SK-N-SH treated with all-trans-retinoic acid at 6 μM for 48 hours (cell line): ENCODE measurements at regions not wholly inside any gene's neighbourhood (a gene's known extent, or its start where the extent isn't known, plus 50 kb on each side); places are given as distances from the start of the nearest gene placed in this dataset.

Experiments
- ATAC-seq: fragments of 200-7000 bp; cut with Tn5 transposase; 3 replicates; pipeline ENCODE4 v1.9.1; 2020; ENCODE audit warnings: mild to moderate bottlenecking, moderate library complexity
- ARNTL ChIP-seq: fragments of 450-650 bp; formaldehyde crosslinking; IDR thresholded peaks from 2 replicates; pipeline ENCODE4 v1.5.0; 2020; ENCODE audit warnings: low read depth, mild to moderate bottlenecking, moderate library complexity, borderline replicate concordance
- BACH2 ChIP-seq: fragments of 250-450 bp; sonication (Bioruptor Pico); IDR thresholded peaks from 2 replicates; pipeline ENCODE4 v1.9.0; 2021; ENCODE audit warnings: mild to moderate bottlenecking, borderline replicate concordance
- CREB5 ChIP-seq: fragments of 250-450 bp; sonication (Bioruptor Pico); IDR thresholded peaks from 2 replicates; pipeline ENCODE4 v1.5.1; 2020; ENCODE audit warnings: low read depth, mild to moderate bottlenecking, moderate library complexity
- CSDC2 ChIP-seq: fragments of 250-450 bp; sonication (Bioruptor Pico); IDR thresholded peaks from 2 replicates; pipeline ENCODE4 v1.5.0; 2020; ENCODE audit warnings: mild to moderate bottlenecking, moderate library complexity
- CSRNP3 ChIP-seq: fragments of 250-450 bp; sonication (Bioruptor Pico); IDR thresholded peaks from 2 replicates; pipeline ENCODE4 v1.5.1; 2021; ENCODE audit warnings: mild to moderate bottlenecking, moderate library complexity
- ESRRG ChIP-seq: fragments of 250-450 bp; sonication (Bioruptor Pico); IDR thresholded peaks from 2 replicates; pipeline ENCODE4 v1.6.1; 2021; ENCODE audit warnings: mild to moderate bottlenecking
- GLIS3 ChIP-seq: fragments of 250-450 bp; sonication (Bioruptor Pico); IDR thresholded peaks from 2 replicates; pipeline ENCODE4 v1.5.0; 2020; ENCODE audit warnings: mild to moderate bottlenecking, moderate library complexity
- ISL1 ChIP-seq: fragments of 250-450 bp; sonication (Bioruptor Pico); IDR thresholded peaks from 2 replicates; pipeline ENCODE4 v2.1.2; 2022; ENCODE audit warnings: mild to moderate bottlenecking, moderate library complexity
- OSR1 ChIP-seq: fragments of 250-450 bp; sonication (Bioruptor Pico); IDR thresholded peaks from 2 replicates; pipeline ENCODE4 v1.8.0; 2022; ENCODE audit warnings: moderate library complexity, mild to moderate bottlenecking, inconsistent platforms
- PATZ1 ChIP-seq: fragments of 250-450 bp; sonication (Bioruptor Pico); IDR thresholded peaks from 2 replicates; pipeline ENCODE4 v1.8.0; 2020; ENCODE audit warnings: mild to moderate bottlenecking, moderate library complexity, borderline replicate concordance
- POU6F1 ChIP-seq: fragments of 250-450 bp; sonication (Bioruptor Pico); IDR thresholded peaks from 2 replicates; pipeline ENCODE4 v1.8.0; 2021; ENCODE audit warnings: low read depth, mild to moderate bottlenecking, moderate library complexity, borderline replicate concordance
- PPARA ChIP-seq: fragments of 250-450 bp; sonication (Bioruptor Pico); IDR thresholded peaks from 2 replicates; pipeline ENCODE4 v1.5.0; 2020; ENCODE audit warnings: mild to moderate bottlenecking, borderline replicate concordance
- RARB ChIP-seq: fragments of 250-450 bp; sonication (Bioruptor Pico); IDR thresholded peaks from 2 replicates; pipeline ENCODE4 v1.8.0; 2021; ENCODE audit warnings: mild to moderate bottlenecking, moderate library complexity
- SNAI2 ChIP-seq: fragments of 250-450 bp; sonication (Bioruptor Pico); IDR thresholded peaks from 2 replicates; pipeline ENCODE4 v1.5.0; 2020; ENCODE audit warnings: mild to moderate bottlenecking, moderate library complexity
- TCF4 ChIP-seq: fragments of 250-450 bp; sonication (Bioruptor Pico); IDR thresholded peaks from 2 replicates; pipeline ENCODE4 v1.8.0; 2021; ENCODE audit warnings: mild to moderate bottlenecking, moderate library complexity, borderline replicate concordance
- TOX ChIP-seq: fragments of 250-450 bp; sonication (Bioruptor Pico); IDR thresholded peaks from 2 replicates; pipeline ENCODE4 v1.8.0; 2021; ENCODE audit warnings: mild to moderate bottlenecking, moderate library complexity, borderline replicate concordance
- TSHZ2 ChIP-seq: fragments of 250-450 bp; sonication (Bioruptor Pico); IDR thresholded peaks from 2 replicates; pipeline ENCODE4 v1.5.0; 2020; ENCODE audit warnings: mild to moderate bottlenecking, moderate library complexity
- ZC3H10 ChIP-seq: fragments of 250-450 bp; sonication (Bioruptor Pico); IDR thresholded peaks from 2 replicates; pipeline ENCODE4 v1.5.1; 2021; ENCODE audit warnings: mild to moderate bottlenecking, moderate library complexity
- ZFP3 ChIP-seq: fragments of 250-450 bp; sonication (Bioruptor Pico); IDR thresholded peaks from 2 replicates; pipeline ENCODE4 v1.5.0; 2020; ENCODE audit warnings: mild to moderate bottlenecking, moderate library complexity
- ZFP30 ChIP-seq: fragments of 450-650 bp; formaldehyde crosslinking; IDR thresholded peaks from 2 replicates; pipeline ENCODE4 v1.5.0; 2022; ENCODE audit warnings: mild to moderate bottlenecking, moderate library complexity
- ZNF565 ChIP-seq: fragments of 450-650 bp; formaldehyde crosslinking; conservative IDR thresholded peaks from 2 replicates; pipeline ENCODE4 v1.5.0; 2020; ENCODE audit warnings: low read depth, mild to moderate bottlenecking, moderate library complexity
- ZNF70 ChIP-seq: fragments of 450-650 bp; formaldehyde crosslinking; IDR thresholded peaks from 2 replicates; pipeline ENCODE4 v1.5.0; 2020; ENCODE audit warnings: mild to moderate bottlenecking, moderate library complexity
- ZNF8 ChIP-seq: fragments of 450-650 bp; formaldehyde crosslinking; IDR thresholded peaks from 2 replicates; pipeline ENCODE4 v1.5.0; 2020; ENCODE audit warnings: mild to moderate bottlenecking, moderate library complexity

- TF ChIP-seq TSHZ2 (CRISPR knock-in tag) (no peak), BACH2 (no peak)
- TF ChIP-seq, all 23 proteins: peak for 0
Observed at GRCh38 chr14:101025696-101026095, 122.2 kb upstream of the RTL1 start (continued).

- no peak for TF ChIP-seq ZFP3 (CRISPR knock-in tag)
- no peak for TF ChIP-seq SNAI2 (CRISPR knock-in tag)
- TF ChIP-seq ISL1, result no peak
- TF ChIP-seq GLIS3 (CRISPR knock-in tag), result no peak
- no peak for TF ChIP-seq POU6F1 (CRISPR knock-in tag)
- no peak for TF ChIP-seq CSDC2 (CRISPR knock-in tag)
- TF ChIP-seq BACH2, result no peak
- TF ChIP-seq ZFP30 (CRISPR knock-in tag), result no peak
- TF ChIP-seq ZNF565 (CRISPR knock-in tag), result no peak
- TF ChIP-seq ZNF70, result no peak
- no peak for TF ChIP-seq ZNF8
- no peak for TF ChIP-seq RARB (CRISPR knock-in tag)
- no peak for ATAC-seq
Observed at GRCh38 chr14:101026341-101026740, 122.8 kb upstream of the RTL1 start.

- no peak for ATAC-seq
- TF ChIP-seq ISL1 (no peak), TOX (CRISPR knock-in tag) (no peak), ZFP30 (CRISPR knock-in tag) (no peak), CSRNP3 (CRISPR knock-in tag) (no peak), PATZ1 (CRISPR knock-in tag) (no peak), CSDC2 (CRISPR knock-in tag) (no peak), TCF4 (CRISPR knock-in tag) (no peak), GLIS3 (CRISPR knock-in tag) (no peak), CREB5 (no peak), ZNF565 (CRISPR knock-in tag) (no peak), POU6F1 (CRISPR knock-in tag) (no peak)
Observed at GRCh38 chr14:101027291-101027690, 123.8 kb upstream of the RTL1 start.

GRCh38 chr14:101027966-101028365, 124.4 kb upstream of the RTL1 start:
- no peak for ATAC-seq
- TF ChIP-seq PPARA (CRISPR knock-in tag), result no peak
- TF ChIP-seq ZFP30 (CRISPR knock-in tag), result no peak
- no peak for TF ChIP-seq ISL1
- no peak for TF ChIP-seq ZC3H10 (CRISPR knock-in tag)
- no peak for TF ChIP-seq ARNTL (CRISPR knock-in tag)
- no peak for TF ChIP-seq ESRRG (CRISPR knock-in tag)
- no peak for TF ChIP-seq ZFP3 (CRISPR knock-in tag)
- TF ChIP-seq GLIS3 (CRISPR knock-in tag), result no peak
- no peak for TF ChIP-seq ZNF70
- no peak for TF ChIP-seq TCF4 (CRISPR knock-in tag)
- no peak for TF ChIP-seq OSR1 (CRISPR knock-in tag)
- no peak for TF ChIP-seq TSHZ2 (CRISPR knock-in tag)
